ENCODE measurements at regions not wholly inside any gene's neighbourhood (a gene's known extent, or its start where the extent isn't known, plus 50 kb on each side); places are given as distances from the start of the nearest gene placed in this dataset.
"Not testable (repeated sequence)": the region's sequence is repeated elsewhere in the genome, so short reads cannot be mapped to it uniquely, and the experiment has no call there.

- no peak for TF ChIP-seq CTCF (conservative IDR thresholded peaks at IDR 0.05; ENCODE audit: low read depth, low read length)
- no peak for TF ChIP-seq EZH2 (IDR thresholded peaks at IDR 0.05; ENCODE audit: borderline replicate concordance, low read depth, low read length, poor library complexity, severe bottlenecking)
- Histone ChIP-seq H3K4me1 (ENCODE audit: insufficient read depth, low read length, poor library complexity, severe bottlenecking) (no peaks in the 10 kb centered on the region), H3K4me3 (ENCODE audit: low read depth, low read length, poor library complexity, severe bottlenecking) (no peak overlapping the region), H3K27ac (ENCODE audit: low read depth, low read length, poor library complexity, severe bottlenecking) (no peak overlapping the region), H3K36me3 (ENCODE audit: insufficient read depth, low read length, poor library complexity, severe bottlenecking) (no peaks in the 10 kb centered on the region), H3K9me3 (ENCODE audit: low read depth, low read length, poor library complexity, severe bottlenecking) (no peaks in the 10 kb centered on the region), H3K27me3 (replicated peaks; ENCODE audit: insufficient read depth, low read depth, low read length, poor library complexity) (peaks cover 60% of the 10 kb centered on the region)
- no TSS peak for BruUV-seq (replicated peaks)
- ChIA-PET POLR2A (ENCODE audit: low non-redundant PET) (no interaction called here), CTCF (no interaction called here)
- DNase-seq (ENCODE audit: low spot score), result no peak
- intact Hi-C loops (cut with micrococcal nuclease; ENCODE audit: unreplicated experiment), result no loop called here
Measured at GRCh38 chr1:157325220-157325619, 187.0 kb upstream of the ETV3 start.

- DNase-seq (ENCODE audit: low spot score); BruUV-seq (replicated peaks); H3K9me3 ChIP-seq (ENCODE audit: low read depth, low read length, poor library complexity, severe bottlenecking); H3K4me3 ChIP-seq (ENCODE audit: low read depth, low read length, poor library complexity, severe bottlenecking); POLR2A ChIA-PET (ENCODE audit: low non-redundant PET); H3K27ac ChIP-seq (ENCODE audit: low read depth, low read length, poor library complexity, severe bottlenecking); H3K4me1 ChIP-seq (ENCODE audit: insufficient read depth, low read length, poor library complexity, severe bottlenecking); CTCF ChIA-PET; intact Hi-C loops (cut with micrococcal nuclease; ENCODE audit: unreplicated experiment); H3K36me3 ChIP-seq (ENCODE audit: insufficient read depth, low read length, poor library complexity, severe bottlenecking): not testable (repeated sequence)
- peaks cover 40% of the 10 kb centered on the region for H3K27me3 ChIP-seq (replicated peaks; ENCODE audit: insufficient read depth, low read depth, low read length, poor library complexity)
Measured at GRCh38 chr1:157321972-157322371, 183.8 kb upstream of the ETV3 start.

- POLR2A ChIA-PET (ENCODE audit: low non-redundant PET), result no interaction called here
- BruUV-seq (replicated peaks), result no TSS peak
- Histone ChIP-seq H3K27ac (ENCODE audit: low read depth, low read length, poor library complexity, severe bottlenecking) (no peak overlapping the region), H3K4me1 (ENCODE audit: insufficient read depth, low read length, poor library complexity, severe bottlenecking) (no peaks in the 10 kb centered on the region), H3K36me3 (ENCODE audit: insufficient read depth, low read length, poor library complexity, severe bottlenecking) (no peaks in the 10 kb centered on the region), H3K27me3 (replicated peaks; ENCODE audit: insufficient read depth, low read depth, low read length, poor library complexity) (peaks cover 20% of the 10 kb centered on the region), H3K4me3 (ENCODE audit: low read depth, low read length, poor library complexity, severe bottlenecking) (no peak overlapping the region), H3K9me3 (ENCODE audit: low read depth, low read length, poor library complexity, severe bottlenecking) (no peaks in the 10 kb centered on the region)
- intact Hi-C loops (cut with micrococcal nuclease; ENCODE audit: unreplicated experiment), result no loop called here
- no peak for TF ChIP-seq CTCF (conservative IDR thresholded peaks at IDR 0.05; ENCODE audit: low read depth, low read length)
- no peak for TF ChIP-seq EZH2 (IDR thresholded peaks at IDR 0.05; ENCODE audit: borderline replicate concordance, low read depth, low read length, poor library complexity, severe bottlenecking)
- CTCF ChIA-PET, result no interaction called here
- DNase-seq (ENCODE audit: low spot score), result no peak
Measured at GRCh38 chr1:157319567-157319966, 181.4 kb upstream of the ETV3 start.

GRCh38 chr1:157317229-157317628 lies 179.0 kb upstream of the ETV3 start:
- H3K27me3 ChIP-seq (replicated peaks; ENCODE audit: insufficient read depth, low read depth, low read length, poor library complexity), result peaks cover 21% of the 10 kb centered on the region
- intact Hi-C loops (cut with micrococcal nuclease; ENCODE audit: unreplicated experiment); CTCF ChIA-PET; H3K9me3 ChIP-seq (ENCODE audit: low read depth, low read length, poor library complexity, severe bottlenecking); H3K4me3 ChIP-seq (ENCODE audit: low read depth, low read length, poor library complexity, severe bottlenecking); POLR2A ChIA-PET (ENCODE audit: low non-redundant PET); H3K27ac ChIP-seq (ENCODE audit: low read depth, low read length, poor library complexity, severe bottlenecking); DNase-seq (ENCODE audit: low spot score); H3K36me3 ChIP-seq (ENCODE audit: insufficient read depth, low read length, poor library complexity, severe bottlenecking); BruUV-seq (replicated peaks); H3K4me1 ChIP-seq (ENCODE audit: insufficient read depth, low read length, poor library complexity, severe bottlenecking): not testable (repeated sequence)
